GM12875 (cell line): ENCODE measurements at regions not wholly inside any gene's neighbourhood (a gene's known extent, or its start where the extent isn't known, plus 50 kb on each side); places are given as distances from the start of the nearest gene placed in this dataset.

Experiments
- H3K4me3 ChIP-seq: one replicate; pipeline ENCODE4 v1.5.1; 2011; ENCODE audit warnings: low read depth, low read length, control low read depth
- CTCF ChIP-seq: IDR thresholded peaks from 2 replicates; pipeline ENCODE4 v1.5.1; 2011; ENCODE audit warnings: low read depth, mild to moderate bottlenecking, control low read depth, inconsistent platforms, low read length, moderate library complexity, borderline replicate concordance; ENCODE audit not compliant: insufficient read depth

GRCh38 chr1:219669556-219669955 is 56.7 kb upstream of the ZC3H11B start:
- TF ChIP-seq CTCF = no peak
- no peak overlapping the region for H3K4me3 ChIP-seq

GRCh38 chr1:219669042-219669441 is 56.1 kb upstream of the ZC3H11B start:
- H3K4me3 ChIP-seq = no peak overlapping the region
- TF ChIP-seq CTCF = no peak

- TF ChIP-seq CTCF = no peak
Measured at GRCh38 chr1:219668446-219668845, 55.5 kb upstream of the ZC3H11B start.

GRCh38 chr1:219666242-219666641 is 53.3 kb upstream of the ZC3H11B start:
- H3K4me3 ChIP-seq = no peak overlapping the region
- TF ChIP-seq CTCF = no peak

More at GRCh38 chr1:219668446-219668845, 55.5 kb upstream of the ZC3H11B start:
- H3K4me3 ChIP-seq = no peak overlapping the region

GRCh38 chr1:219665089-219665488 is 52.2 kb upstream of the ZC3H11B start:
- no peak for TF ChIP-seq CTCF
- H3K4me3 ChIP-seq = no peak overlapping the region

GRCh38 chr1:219664310-219665029 is 51.6 kb upstream of the ZC3H11B start:
- no peak overlapping the region for H3K4me3 ChIP-seq
- no peak for TF ChIP-seq CTCF
